T-cell (primary cell): ENCODE measurements at regions not wholly inside any gene's neighbourhood (a gene's known extent, or its start where the extent isn't known, plus 50 kb on each side); places are given as distances from the start of the nearest gene placed in this dataset.
A peak's percentile ranks its signal among the peaks of the same experiment; 100 is the strongest.

Source experiments
- ATAC-seq, 4 experiments: fragments of 200-7000 bp in 3 of 4; fragments of 150-1000 bp in 1 of 4; cut with Tn5 transposase; replicated peaks in 1 of 4; 1 replicate in 3 of 4; 2 replicates in 1 of 4; pipeline ENCODE4 v1.10.0; 2021; ENCODE audit warnings: moderate library complexity in 3 of 4, mild to moderate bottlenecking in 2 of 4, moderate number of reproducible peaks in 1 of 4
- CTCF ChIA-PET, 2 donors: fragments of 300-600 bp; sonication (Branson Sonifier 250); formaldehyde crosslinking; loops; one replicate each; lab custom pipeline; 2022; ENCODE audit warnings: antibody characterized with exemption in 2 of 2; lab: Charles Lee
- POLR2A ChIA-PET, 2 donors: fragments of 300-600 bp; sonication (Branson Sonifier 250); formaldehyde crosslinking; loops; one replicate each; lab custom pipeline; 2022; ENCODE audit warnings: antibody characterized with exemption in 2 of 2; lab: Charles Lee
- DNase-seq, 35 experiments: peaks; one replicate each; pipeline versions ENCODE4 v3.0.0 to v3.0.0-alpha.2; 2013 to 2023
- H3K27ac ChIP-seq: one replicate; pipeline ENCODE4 v1.5.1; 2013; ENCODE audit warnings: low read length
- H3K27me3 ChIP-seq, 2 experiments: replicated peaks in 1 of 2; 1 replicate in 1 of 2; 2 replicates in 1 of 2; pipeline versions ENCODE4 v1.6.1 to v1.7.0; 2013; ENCODE audit warnings: low read length in 1 of 2, mixed read lengths in 1 of 2; ENCODE audit not compliant: control insufficient read depth in 2 of 2, insufficient read depth in 2 of 2; ENCODE audit errors: extremely low read depth in 1 of 2
- H3K36me3 ChIP-seq, 2 donors: 1 replicate in 1 of 2; 2 replicates in 1 of 2; pipeline versions ENCODE4 v1.6.1 to v1.7.0; 2013; ENCODE audit warnings: low read length in 1 of 2; ENCODE audit not compliant: control insufficient read depth in 2 of 2, insufficient read depth in 1 of 2; ENCODE audit errors: extremely low read depth in 1 of 2
- H3K4me1 ChIP-seq, 2 experiments: 1 replicate in 1 of 2; 2 replicates in 1 of 2; pipeline versions ENCODE4 v1.6.1 to v1.7.0; 2013; ENCODE audit warnings: low read length in 2 of 2, mixed read lengths in 1 of 2; ENCODE audit not compliant: insufficient read depth in 2 of 2, control insufficient read depth in 1 of 2; ENCODE audit errors: extremely low read depth in 1 of 2
- H3K4me3 ChIP-seq, 2 donors: 1 replicate in 1 of 2; 2 replicates in 1 of 2; pipeline versions ENCODE4 v1.5.1 to v1.7.0; 2013; ENCODE audit warnings: mild to moderate bottlenecking in 2 of 2, low read length in 1 of 2, moderate library complexity in 1 of 2; ENCODE audit not compliant: control insufficient read depth in 1 of 2; ENCODE audit errors: extremely low read depth in 1 of 2
- H3K9me3 ChIP-seq: 2 replicates; pipeline ENCODE4 v1.7.0; 2013
- H3K27ac Mint-ChIP-seq, 2 donors: one replicate each; pipeline ENCODE4 v1.8.0; 2020 to 2021; ENCODE audit warnings: mild to moderate bottlenecking in 2 of 2, mixed read lengths in 2 of 2
- H3K27me3 Mint-ChIP-seq, 2 donors: one replicate each; pipeline ENCODE4 v1.8.0; 2021 to 2022; ENCODE audit warnings: mixed read lengths in 2 of 2
- H3K36me3 Mint-ChIP-seq: one replicate; pipeline ENCODE4 v1.8.0; 2021; ENCODE audit warnings: mixed read lengths
- H3K4me1 Mint-ChIP-seq, 3 donors: one replicate each; pipeline ENCODE4 v1.8.0; 2020 to 2022; ENCODE audit warnings: mixed read lengths in 3 of 3, mild to moderate bottlenecking in 1 of 3
- H3K4me3 Mint-ChIP-seq, 3 donors: one replicate each; pipeline ENCODE4 v1.8.0; 2020 to 2022; ENCODE audit warnings: mild to moderate bottlenecking in 3 of 3, mixed read lengths in 3 of 3, moderate library complexity in 3 of 3
- H3K9me3 Mint-ChIP-seq, 3 donors: one replicate each; pipeline ENCODE4 v1.8.0; 2020 to 2022; ENCODE audit warnings: mixed read lengths in 3 of 3
- WGBS: methylation state at CpG from one replicate; pipeline ENCODE4 v1.1.5; 2013; ENCODE audit warnings: missing lambda C conversion rate; ENCODE audit not compliant: insufficient coverage; 5-methylcytosine and 5-hydroxymethylcytosine counted together

GRCh38 chr1:112344754-112345423, 51.1 kb upstream of the CTTNBP2NL start:
- Histone ChIP-seq H3K4me3 (no peak overlapping the region), H3K36me3 (no peaks in the 10 kb centered on the region), H3K27me3 (peaks cover 0 to 2% of the 10 kb centered on the region in 2 experiments), H3K27ac (no peak overlapping the region), H3K4me1 (peaks cover 11 to 14% of the 10 kb centered on the region in 2 experiments), H3K9me3 (no peaks in the 10 kb centered on the region)
- H3K27me3 Mint-ChIP-seq = peaks cover 1 to 2% of the 10 kb centered on the region in 2 donors
- WGBS = 0% methylated on average over 6 of the region's 7 CpGs
- peak overlapping the region in 1 of 3 donors; percentile 39 for H3K4me3 Mint-ChIP-seq
- peaks cover 19 to 22% (median 20%) of the 10 kb centered on the region in 3 donors for H3K4me1 Mint-ChIP-seq
- H3K9me3 Mint-ChIP-seq = peaks cover 3 to 4% (median 3%) of the 10 kb centered on the region in 3 donors
- DNase-seq (peak in 24 of 35 experiments; percentile 4 to 60 (median 26)), ATAC-seq (peak; percentile 79 to 98 (median 91))
- ChIA-PET CTCF (no interaction called here), POLR2A (no interaction called here)
- H3K36me3 Mint-ChIP-seq = no peaks in the 10 kb centered on the region
- peak overlapping the region; percentile 53 to 59 for H3K27ac Mint-ChIP-seq
